H1 (cell line): ENCODE measurements at regions not wholly inside any gene's neighbourhood (a gene's known extent, or its start where the extent isn't known, plus 50 kb on each side); places are given as distances from the start of the nearest gene placed in this dataset.

Source experiments
- CTCF ChIA-PET: fragments of 300-600 bp; sonication (Branson Sonifier 250); formaldehyde crosslinking; loops from one replicate; lab custom pipeline; 2021; ENCODE audit not compliant: partially characterized antibody; lab: Charles Lee
- POLR2A ChIA-PET: fragments of 300-600 bp; sonication (Branson Sonifier 250); formaldehyde crosslinking; loops from one replicate; lab custom pipeline; 2021; ENCODE audit warnings: inconsistent platforms; ENCODE audit not compliant: partially characterized antibody; lab: Charles Lee
- DNase-seq, 2 experiments: peaks; one replicate each; pipeline versions ENCODE4 v3.0.0 to v3.0.0-alpha.2; 2010 to 2022; ENCODE audit warnings: low spot score in 2 of 2, low read depth in 1 of 2, mixed read lengths in 1 of 2
- FAIRE-seq: peaks from 2 replicates; lab custom pipeline; 2011; peaks lifted over from hg19 to GRCh38; lab: Jason Lieb, UNC
- H2AFZ ChIP-seq: 2 replicates; pipeline ENCODE4 v1.8.1; 2012; ENCODE audit warnings: low read length, inconsistent platforms
- H2AK5ac ChIP-seq: 2 replicates; pipeline ENCODE4 v1.6.1; 2013; ENCODE audit warnings: low read depth, low read length
- H2BK120ac ChIP-seq: replicated peaks from 2 replicates; pipeline ENCODE3; 2013; ENCODE audit warnings: low read depth, low read length, inconsistent platforms
- H2BK12ac ChIP-seq: 2 replicates; pipeline ENCODE4 v1.6.1; 2013; ENCODE audit warnings: low read depth, low read length
- H2BK15ac ChIP-seq: 2 replicates; pipeline ENCODE4 v1.6.1; 2013; ENCODE audit warnings: low read length
- H2BK20ac ChIP-seq: 2 replicates; pipeline ENCODE4 v1.6.1; 2013; ENCODE audit warnings: low read length
- H2BK5ac ChIP-seq: 2 replicates; pipeline ENCODE4 v1.6.1; 2013; ENCODE audit warnings: low read depth, low read length
- H3K14ac ChIP-seq: 2 replicates; pipeline ENCODE4 v1.6.1; 2013; ENCODE audit warnings: inconsistent platforms; ENCODE audit not compliant: insufficient read length
- H3K18ac ChIP-seq: 2 replicates; pipeline ENCODE4 v1.6.1; 2013; ENCODE audit warnings: low read length; ENCODE audit errors: extremely low read depth
- H3K23ac ChIP-seq: 2 replicates; pipeline ENCODE4 v1.6.1; 2013; ENCODE audit warnings: inconsistent platforms; ENCODE audit not compliant: insufficient read length
- H3K23me2 ChIP-seq: 2 replicates; pipeline ENCODE4 v1.6.1; 2013; ENCODE audit warnings: low read depth, low read length
- H3K27ac ChIP-seq: 2 replicates; pipeline ENCODE4 v1.6.1; 2011; ENCODE audit warnings: low read depth, low read length, inconsistent platforms
- H3K27me3 ChIP-seq, 4 experiments: replicated peaks in 1 of 4; 1 replicate in 1 of 4; 2 replicates in 3 of 4; pipeline versions ENCODE4 v1.6.1 to v1.8.1; 2011 to 2013; ENCODE audit warnings: low read length in 3 of 4, mild to moderate bottlenecking in 3 of 4, inconsistent platforms in 2 of 4, mixed read lengths in 2 of 4, moderate library complexity in 1 of 4; ENCODE audit not compliant: control insufficient read depth in 3 of 4, insufficient read depth in 3 of 4; ENCODE audit errors: extremely low read depth in 1 of 4
- H3K36me3 ChIP-seq, 4 experiments: 2 replicates each; pipeline versions ENCODE4 v1.6.1 to v1.8.1; 2011 to 2013; ENCODE audit warnings: mild to moderate bottlenecking in 4 of 4, low read length in 3 of 4, moderate library complexity in 2 of 4, control low read depth in 1 of 4, inconsistent platforms in 1 of 4; ENCODE audit not compliant: insufficient read depth in 4 of 4, control insufficient read depth in 2 of 4
- H3K4ac ChIP-seq: replicated peaks from 2 replicates; pipeline ENCODE3; 2013; ENCODE audit warnings: low read length, low read depth, mixed read lengths, inconsistent platforms; ENCODE audit not compliant: insufficient read length
- H3K4me1 ChIP-seq, 4 experiments: replicated peaks in 1 of 4; 1 replicate in 1 of 4; 2 replicates in 3 of 4; pipeline versions ENCODE4 v1.6.1 to v1.8.1; 2011 to 2013; ENCODE audit warnings: low read length in 3 of 4, inconsistent platforms in 2 of 4, mixed read lengths in 1 of 4; ENCODE audit not compliant: insufficient read depth in 4 of 4, control insufficient read depth in 3 of 4
- H3K4me2 ChIP-seq, 2 experiments: 2 replicates each; pipeline versions ENCODE4 v1.6.1 to v1.8.1; 2011 to 2013; ENCODE audit warnings: low read depth in 2 of 2, low read length in 2 of 2, control low read depth in 1 of 2, inconsistent platforms in 1 of 2, mild to moderate bottlenecking in 1 of 2; ENCODE audit not compliant: insufficient read depth in 1 of 2
- H3K4me3 ChIP-seq, 4 experiments: fragments of 200-600, 300-600 bp in 1 of 4; sonication (generic), shearing (Covaris generic), sonication (Bioruptor Twin) in 1 of 4; 2 replicates each; pipeline versions ENCODE4 v1.5.1 to v1.8.1; 2011 to 2016; ENCODE audit warnings: low read length in 4 of 4, low read depth in 3 of 4, control low read depth in 2 of 4, inconsistent platforms in 2 of 4, mild to moderate bottlenecking in 2 of 4, mixed read lengths in 1 of 4, moderate library complexity in 1 of 4; ENCODE audit not compliant: insufficient read depth in 2 of 4; ENCODE audit errors: extremely low read depth in 1 of 4
- H3K56ac ChIP-seq: replicated peaks from 2 replicates; pipeline ENCODE3; 2013; ENCODE audit warnings: low read depth, mild to moderate bottlenecking, mixed read lengths, low read length, inconsistent platforms; ENCODE audit not compliant: insufficient read length
- H3K79me1 ChIP-seq: 2 replicates; pipeline ENCODE4 v1.6.1; 2013; ENCODE audit warnings: low read depth, low read length, control low read depth
- H3K79me2 ChIP-seq, 2 experiments: 2 replicates each; pipeline versions ENCODE4 v1.6.1 to v1.8.1; 2012 to 2013; ENCODE audit warnings: low read length in 2 of 2, mild to moderate bottlenecking in 2 of 2, inconsistent platforms in 1 of 2; ENCODE audit not compliant: insufficient read depth in 2 of 2, control insufficient read depth in 1 of 2
- H3K9ac ChIP-seq, 4 experiments: replicated peaks in 1 of 4; 1 replicate in 1 of 4; 2 replicates in 3 of 4; pipeline versions ENCODE4 v1.6.1 to v1.8.1; 2011 to 2013; ENCODE audit warnings: low read depth in 3 of 4, low read length in 3 of 4, control low read depth in 2 of 4, mild to moderate bottlenecking in 2 of 4, moderate library complexity in 2 of 4, inconsistent platforms in 1 of 4; ENCODE audit errors: extremely low read depth in 1 of 4
- H3K9me3 ChIP-seq, 2 experiments: 2 replicates each; pipeline versions ENCODE4 v1.6.1 to v1.8.1; 2012 to 2013; ENCODE audit warnings: mild to moderate bottlenecking in 2 of 2, moderate library complexity in 2 of 2, control low read depth in 1 of 2, inconsistent platforms in 1 of 2, low read depth in 1 of 2, low read length in 1 of 2, mixed read lengths in 1 of 2; ENCODE audit not compliant: insufficient read depth in 2 of 2
- H4K20me1 ChIP-seq, 2 experiments: replicated peaks in 1 of 2; 2 replicates each; pipeline versions ENCODE3 to v1.8.1; 2011 to 2013; ENCODE audit warnings: inconsistent platforms in 2 of 2, low read length in 2 of 2, mild to moderate bottlenecking in 1 of 2; ENCODE audit not compliant: insufficient read depth in 2 of 2, control insufficient read depth in 1 of 2
- H4K5ac ChIP-seq: 2 replicates; pipeline ENCODE4 v1.6.1; 2013; ENCODE audit warnings: low read length, low read depth, mixed read lengths, inconsistent platforms; ENCODE audit not compliant: insufficient read length
- H4K8ac ChIP-seq: 2 replicates; pipeline ENCODE4 v1.8.0; 2013; ENCODE audit warnings: mild to moderate bottlenecking, moderate library complexity, low read length, inconsistent platforms; ENCODE audit not compliant: insufficient read depth; ENCODE audit errors: extremely low read depth
- H4K91ac ChIP-seq: replicated peaks from 2 replicates; pipeline ENCODE3; 2013; ENCODE audit warnings: low read length, mixed read lengths, inconsistent platforms; ENCODE audit not compliant: insufficient read length
- ASH2L ChIP-seq: fragments of 200-600, 300-600 bp; sonication (generic); IDR thresholded peaks from one replicate; pipeline ENCODE4 v1.7.1; 2017; ENCODE audit warnings: low read length
- BACH1 ChIP-seq: IDR thresholded peaks from 2 replicates; pipeline ENCODE4 v1.6.1; 2012; ENCODE audit warnings: low read length, improper control_type of control experiment
- BCL11A ChIP-seq, 2 experiments: IDR thresholded peaks; one replicate each; pipeline ENCODE4 v1.6.1; 2011; ENCODE audit warnings: low read depth in 2 of 2, low read length in 2 of 2, mild to moderate bottlenecking in 2 of 2
- CHD1 ChIP-seq: IDR thresholded peaks from 2 replicates; pipeline ENCODE4 v1.6.1; 2012; ENCODE audit warnings: low read depth, low read length, improper control_type of control experiment
- EP300 ChIP-seq, 2 experiments: IDR thresholded peaks; 1 replicate in 1 of 2; 2 replicates in 1 of 2; pipeline ENCODE4 v1.6.1; 2011 to 2012; ENCODE audit warnings: low read depth in 2 of 2, low read length in 2 of 2, mild to moderate bottlenecking in 2 of 2, borderline replicate concordance in 1 of 2, inconsistent platforms in 1 of 2, moderate library complexity in 1 of 2
- MAX ChIP-seq: IDR thresholded peaks from 2 replicates; pipeline ENCODE4 v1.6.1; 2012; ENCODE audit warnings: inconsistent platforms
- POLR2A ChIP-seq, 2 experiments: IDR thresholded peaks; 1 replicate in 1 of 2; 2 replicates in 1 of 2; pipeline ENCODE4 v1.6.1; 2011; ENCODE audit warnings: low read depth in 2 of 2, low read length in 2 of 2, mild to moderate bottlenecking in 2 of 2; ENCODE audit errors: control extremely low read depth in 1 of 2
- POLR2AphosphoS5 ChIP-seq: IDR thresholded peaks from 2 replicates; pipeline ENCODE4 v1.6.1; 2011; ENCODE audit warnings: low read depth, low read length
- POU5F1 ChIP-seq: IDR thresholded peaks from 2 replicates; pipeline ENCODE4 v1.6.1; 2011; ENCODE audit warnings: low read depth, mild to moderate bottlenecking, low read length, moderate library complexity
- RXRA ChIP-seq: IDR thresholded peaks from 2 replicates; pipeline ENCODE4 v1.6.1; 2011; ENCODE audit warnings: low read depth, mild to moderate bottlenecking, low read length, moderate library complexity; ENCODE audit not compliant: insufficient read depth
- SIRT6 ChIP-seq: IDR thresholded peaks from one replicate; pipeline ENCODE4 v1.7.1; 2012; ENCODE audit warnings: low read length, inconsistent platforms
- SP2 ChIP-seq: IDR thresholded peaks from 2 replicates; pipeline ENCODE4 v1.6.1; 2012; ENCODE audit warnings: mild to moderate bottlenecking, low read length, inconsistent platforms
- SP4 ChIP-seq: IDR thresholded peaks from 2 replicates; pipeline ENCODE4 v1.6.1; 2012; ENCODE audit warnings: low read length, inconsistent platforms
- TCF12 ChIP-seq: IDR thresholded peaks from 2 replicates; pipeline ENCODE4 v1.6.1; 2011; ENCODE audit warnings: low read depth, mild to moderate bottlenecking, low read length
- YY1 ChIP-seq: IDR thresholded peaks from 2 replicates; pipeline ENCODE4 v1.6.1; 2011; ENCODE audit warnings: low read depth, mild to moderate bottlenecking, low read length
- ZNF274 ChIP-seq: IDR thresholded peaks from 2 replicates; pipeline ENCODE4 v1.7.0; 2012; ENCODE audit warnings: low read length, borderline replicate concordance; ENCODE audit errors: extremely low read depth
- whole genome bisulfite sequencing, 2 experiments: shearing (Covaris generic) in 1 of 2; methylation state at CpG; one replicate each; pipeline versions ENCODE4 v1.1.6 to v1.1.7; 2013 to 2015; ENCODE audit warnings: low lambda C conversion rate in 2 of 2, mixed read lengths in 2 of 2, inconsistent platforms in 1 of 2, low coverage in 1 of 2, missing lambda C conversion rate in 1 of 2; ENCODE audit not compliant: insufficient replicate concordance in 2 of 2, insufficient coverage in 1 of 2, insufficient read length in 1 of 2; ENCODE audit errors: extremely low coverage in 1 of 2, missing lambda C conversion rate in 1 of 2; 5-methylcytosine and 5-hydroxymethylcytosine counted together
- TF ChIP-seq, protein P1 (sequence below): IDR thresholded peaks from 2 replicates; pipeline ENCODE4 v1.6.1; 2012; ENCODE audit warnings: inconsistent platforms

DNA sequence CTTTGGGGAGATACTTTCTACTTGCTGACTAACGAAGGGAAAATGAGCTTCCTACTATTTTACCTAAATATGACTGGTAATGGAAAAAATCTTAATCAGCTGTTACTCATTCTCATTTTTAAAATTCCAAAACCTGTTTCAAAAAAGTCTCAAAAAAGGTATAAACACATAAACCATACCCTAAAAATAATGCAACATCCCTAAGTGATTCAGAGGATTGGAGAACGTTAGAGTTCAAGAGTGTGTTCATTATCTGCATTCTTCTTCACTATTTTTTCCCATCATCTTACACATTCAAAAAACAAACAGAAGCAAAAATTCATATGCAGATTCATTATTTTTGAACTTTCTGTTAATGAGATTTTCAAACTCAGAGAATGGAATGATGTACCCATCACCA lies 150.4 kb upstream of the GNAI1 start:
- no peak overlapping the region for H2AK5ac ChIP-seq
- 83% methylated on average over 2 of the region's 2 CpGs; no CpG with 5 or more reads in 1 of the 2 experiments for WGBS, 2 experiments
- no peak for TF ChIP-seq POLR2AphosphoS5
- no peak for TF ChIP-seq POLR2A (IDR thresholded peaks at IDR 0.05; ENCODE audit: control extremely low read depth in 1 of 2, low read depth in 2 of 2, low read length in 2 of 2)
- TF ChIP-seq SP4: no peak
- no peak for TF ChIP-seq TCF12
- TF ChIP-seq, protein P1, sequence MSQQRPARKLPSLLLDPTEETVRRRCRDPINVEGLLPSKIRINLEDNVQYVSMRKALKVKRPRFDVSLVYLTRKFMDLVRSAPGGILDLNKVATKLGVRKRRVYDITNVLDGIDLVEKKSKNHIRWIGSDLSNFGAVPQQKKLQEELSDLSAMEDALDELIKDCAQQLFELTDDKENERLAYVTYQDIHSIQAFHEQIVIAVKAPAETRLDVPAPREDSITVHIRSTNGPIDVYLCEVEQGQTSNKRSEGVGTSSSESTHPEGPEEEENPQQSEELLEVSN: no peak
- no peak for TF ChIP-seq SP2
- TF ChIP-seq BCL11A (IDR thresholded peaks at IDR 0.05; ENCODE audit: low read depth in 2 of 2, low read length in 2 of 2): no peak
- TF ChIP-seq CHD1: no peak
- TF ChIP-seq BACH1: no peak
- TF ChIP-seq RXRA: no peak
- TF ChIP-seq ASH2L: no peak
- TF ChIP-seq POU5F1: no peak
- no peak for TF ChIP-seq ZNF274
- TF ChIP-seq YY1: no peak
- no peak for TF ChIP-seq MAX
- no peak for TF ChIP-seq EP300 (IDR thresholded peaks at IDR 0.05; ENCODE audit: borderline replicate concordance in 1 of 2, low read depth in 2 of 2, low read length in 2 of 2)
- no peak for TF ChIP-seq SIRT6

More for the DNA sequence above, 150.4 kb upstream of the GNAI1 start:
- Histone ChIP-seq H3K23me2 (no peaks in the 10 kb centered on the region), H3K9me3 (no peaks in the 10 kb centered on the region), H2AFZ (no peak overlapping the region), H3K4ac (no peak overlapping the region), H4K5ac (no peak overlapping the region), H3K4me3 (no peak overlapping the region), H3K4me2 (no peak overlapping the region), H2BK20ac (no peak overlapping the region), H2BK15ac (no peak overlapping the region), H2BK12ac (no peak overlapping the region), H3K27ac (no peak overlapping the region), H3K79me1 (no peaks in the 10 kb centered on the region), H3K14ac (no peak overlapping the region), H3K23ac (no peak overlapping the region), H2BK5ac (no peak overlapping the region), H3K56ac (no peak overlapping the region), H4K8ac (no peak overlapping the region), H3K79me2 (no peaks in the 10 kb centered on the region), H3K36me3 (no peaks in the 10 kb centered on the region), H3K4me1 (no peaks in the 10 kb centered on the region), H4K91ac (no peak overlapping the region), H2BK120ac (no peak overlapping the region), H3K18ac (no peak overlapping the region), H3K9ac (no peak overlapping the region), H4K20me1 (no peaks in the 10 kb centered on the region), H3K27me3 (no peaks in the 10 kb centered on the region)
- ChIA-PET POLR2A (no interaction called here), CTCF (no interaction called here)
- FAIRE-seq (no peak), DNase-seq (no peak)
